Fibroblast of pulmonary artery (primary cell): ENCODE measurements at regions not wholly inside any gene's neighbourhood (a gene's known extent, or its start where the extent isn't known, plus 50 kb on each side); places are given as distances from the start of the nearest gene placed in this dataset.

Experiments used
- DNase-seq: peaks from one replicate; pipeline ENCODE4 v3.0.0-alpha.2; 2010; ENCODE audit warnings: low read depth
- H3K4me3 ChIP-seq: replicated peaks from 2 replicates; pipeline ENCODE4 v1.5.1; 2011; ENCODE audit warnings: low read depth, mild to moderate bottlenecking, control low read depth, low read length, moderate library complexity
- CTCF ChIP-seq: IDR thresholded peaks from 2 replicates; pipeline ENCODE4 v1.5.1; 2011; ENCODE audit warnings: mild to moderate bottlenecking, control low read depth, low read length, inconsistent platforms; ENCODE audit errors: missing control alignments

- TF ChIP-seq CTCF, result no peak
- no peak overlapping the region for H3K4me3 ChIP-seq
- DNase-seq, result no peak
These were observed 250.8 kb upstream of the TCF4 start for GRCh38 chr18:55838841-55839240.

GRCh38 chr18:55838319-55838718 is 250.3 kb upstream of the TCF4 start:
- TF ChIP-seq CTCF, result no peak
- H3K4me3 ChIP-seq, result no peak overlapping the region
- DNase-seq, result no peak

GRCh38 chr18:55833543-55833942 is 245.6 kb upstream of the TCF4 start:
- H3K4me3 ChIP-seq, result no peak overlapping the region
- peak; percentile 95 for DNase-seq
- TF ChIP-seq CTCF, result no peak

GRCh38 chr18:55830544-55830943 is 242.6 kb upstream of the TCF4 start:
- H3K4me3 ChIP-seq, result no peak overlapping the region
- no peak for DNase-seq
- no peak for TF ChIP-seq CTCF

GRCh38 chr18:55821219-55821618 is 233.2 kb upstream of the TCF4 start:
- no peak overlapping the region for H3K4me3 ChIP-seq
- DNase-seq, result peak; percentile 21
- no peak for TF ChIP-seq CTCF

- TF ChIP-seq CTCF, result no peak
- DNase-seq, result no peak
- H3K4me3 ChIP-seq, result no peak overlapping the region
These were observed 231.5 kb upstream of the TCF4 start for GRCh38 chr18:55819448-55819847.

- TF ChIP-seq CTCF, result no peak
- H3K4me3 ChIP-seq, result no peak overlapping the region
- DNase-seq, result no peak
These were observed 230.3 kb upstream of the TCF4 start for GRCh38 chr18:55818284-55818683.
